ENCODE measurements at regions not wholly inside any gene's neighbourhood (a gene's known extent, or its start where the extent isn't known, plus 50 kb on each side); places are given as distances from the start of the nearest gene placed in this dataset.

GRCh38 chr1:4319496-4319895 is 334.9 kb upstream of the AJAP1 start:
- no peak for ATAC-seq
- Mint-ChIP-seq H3K36me3 (peaks cover 7 to 13% of the 10 kb centered on the region in 2 donors), H3K9me3 (peaks cover 14 to 15% of the 10 kb centered on the region in 2 donors)

GRCh38 chr1:4322881-4323280 is 331.5 kb upstream of the AJAP1 start:
- Mint-ChIP-seq H3K36me3 (no peaks in the 10 kb centered on the region), H3K27ac (no peak overlapping the region), H3K9me3 (no peaks in the 10 kb centered on the region)
- ATAC-seq (no peak), DNase-seq (ENCODE audit: low spot score in 2 of 2) (no peak)

More at GRCh38 chr1:4319496-4319895, 334.9 kb upstream of the AJAP1 start:
- H3K27ac Mint-ChIP-seq, result no peak overlapping the region
- DNase-seq (ENCODE audit: low spot score in 2 of 2), result no peak

- DNase-seq (ENCODE audit: low spot score in 2 of 2), result no peak
- Mint-ChIP-seq H3K27ac (no peak overlapping the region), H3K9me3 (no peaks in the 10 kb centered on the region), H3K36me3 (no peaks in the 10 kb centered on the region)
- no peak for ATAC-seq
Observed at GRCh38 chr1:4323309-4323708, 331.1 kb upstream of the AJAP1 start.

- H3K9me3 Mint-ChIP-seq, result no peaks in the 10 kb centered on the region
Observed at GRCh38 chr1:4324525-4324924, 329.9 kb upstream of the AJAP1 start.

GRCh38 chr1:4327142-4327541 is 327.3 kb upstream of the AJAP1 start:
- DNase-seq (ENCODE audit: low spot score in 2 of 2), result no peak
- H3K9me3 Mint-ChIP-seq, result no peaks in the 10 kb centered on the region
- no peak overlapping the region for H3K27ac Mint-ChIP-seq
- H3K36me3 Mint-ChIP-seq, result no peaks in the 10 kb centered on the region
- ATAC-seq, result no peak

More at GRCh38 chr1:4324525-4324924, 329.9 kb upstream of the AJAP1 start:
- Mint-ChIP-seq H3K36me3 (no peaks in the 10 kb centered on the region), H3K27ac (no peak overlapping the region)
- ATAC-seq (no peak), DNase-seq (ENCODE audit: low spot score in 2 of 2) (no peak)

GRCh38 chr1:4328402-4329071 is 325.9 kb upstream of the AJAP1 start:
- DNase-seq (ENCODE audit: low spot score in 2 of 2), result no peak
- no peak for ATAC-seq
- H3K36me3 Mint-ChIP-seq, result no peaks in the 10 kb centered on the region
- peaks cover 0 to 3% of the 10 kb centered on the region in 2 donors for H3K9me3 Mint-ChIP-seq
- H3K27ac Mint-ChIP-seq, result no peak overlapping the region

- no peak for DNase-seq (ENCODE audit: low spot score in 2 of 2)
- Mint-ChIP-seq H3K9me3 (peaks cover under 1 to 5% of the 10 kb centered on the region in 2 donors), H3K27ac (no peak overlapping the region), H3K36me3 (no peaks in the 10 kb centered on the region)
- ATAC-seq, result no peak
Observed at GRCh38 chr1:4330805-4331766, 323.3 kb upstream of the AJAP1 start.

GRCh38 chr1:4331767-4332163 is 322.6 kb upstream of the AJAP1 start:
- no peak for ATAC-seq
- no peak overlapping the region for H3K27ac Mint-ChIP-seq
- H3K9me3 Mint-ChIP-seq, result peaks cover 6 to 11% of the 10 kb centered on the region in 2 donors
- H3K36me3 Mint-ChIP-seq, result no peaks in the 10 kb centered on the region
- no peak for DNase-seq (ENCODE audit: low spot score in 2 of 2)

GRCh38 chr1:4336507-4336906 is 317.9 kb upstream of the AJAP1 start:
- DNase-seq (ENCODE audit: low spot score in 2 of 2) (no peak), ATAC-seq (no peak)
- H3K36me3 Mint-ChIP-seq, result no peaks in the 10 kb centered on the region
- H3K27ac Mint-ChIP-seq, result no peak overlapping the region
- peaks cover 6 to 11% of the 10 kb centered on the region in 2 donors for H3K9me3 Mint-ChIP-seq

GRCh38 chr1:4341421-4341820 is 313.0 kb upstream of the AJAP1 start:
- no peak for ATAC-seq
- DNase-seq (ENCODE audit: low spot score in 2 of 2), result no peak
- no peak overlapping the region for H3K27ac Mint-ChIP-seq
- peaks cover 3% of the 10 kb centered on the region in 2 donors for H3K9me3 Mint-ChIP-seq
- no peaks in the 10 kb centered on the region for H3K36me3 Mint-ChIP-seq

GRCh38 chr1:4344065-4344732 is 310.2 kb upstream of the AJAP1 start:
- no peak for DNase-seq (ENCODE audit: low spot score in 2 of 2)
- no peak for ATAC-seq
- H3K9me3 Mint-ChIP-seq, result no peaks in the 10 kb centered on the region
- H3K27ac Mint-ChIP-seq, result no peak overlapping the region
- no peaks in the 10 kb centered on the region for H3K36me3 Mint-ChIP-seq

GRCh38 chr1:4345094-4345493 is 309.3 kb upstream of the AJAP1 start:
- no peak overlapping the region for H3K27ac Mint-ChIP-seq
- H3K36me3 Mint-ChIP-seq, result no peaks in the 10 kb centered on the region
- no peak for DNase-seq (ENCODE audit: low spot score in 2 of 2)
- no peak for ATAC-seq
- no peaks in the 10 kb centered on the region for H3K9me3 Mint-ChIP-seq

GRCh38 chr1:4346131-4346530 is 308.3 kb upstream of the AJAP1 start:
- no peak for ATAC-seq

GRCh38 chr1:4351453-4351852 is 303.0 kb upstream of the AJAP1 start:
- Mint-ChIP-seq H3K36me3 (no peaks in the 10 kb centered on the region), H3K9me3 (no peaks in the 10 kb centered on the region), H3K27ac (no peak overlapping the region)
- DNase-seq (ENCODE audit: low spot score in 2 of 2) (no peak), ATAC-seq (no peak)

More at GRCh38 chr1:4346131-4346530, 308.3 kb upstream of the AJAP1 start:
- DNase-seq (ENCODE audit: low spot score in 2 of 2), result no peak
- no peaks in the 10 kb centered on the region for H3K36me3 Mint-ChIP-seq
- H3K9me3 Mint-ChIP-seq, result no peaks in the 10 kb centered on the region
- H3K27ac Mint-ChIP-seq, result no peak overlapping the region

GRCh38 chr1:4353090-4353856 is 301.1 kb upstream of the AJAP1 start:
- no peak for ATAC-seq
- no peaks in the 10 kb centered on the region for H3K9me3 Mint-ChIP-seq
- no peak for DNase-seq (ENCODE audit: low spot score in 2 of 2)

GRCh38 chr1:4355839-4356238 is 298.6 kb upstream of the AJAP1 start:
- no peaks in the 10 kb centered on the region for H3K9me3 Mint-ChIP-seq
- no peak for DNase-seq (ENCODE audit: low spot score in 2 of 2)

More at GRCh38 chr1:4353090-4353856, 301.1 kb upstream of the AJAP1 start:
- Mint-ChIP-seq H3K36me3 (no peaks in the 10 kb centered on the region), H3K27ac (no peak overlapping the region)

More at GRCh38 chr1:4355839-4356238, 298.6 kb upstream of the AJAP1 start:
- no peaks in the 10 kb centered on the region for H3K36me3 Mint-ChIP-seq
- no peak overlapping the region for H3K27ac Mint-ChIP-seq
- no peak for ATAC-seq
